HFF-Myc (cell line): ENCODE measurements at regions not wholly inside any gene's neighbourhood (a gene's known extent, or its start where the extent isn't known, plus 50 kb on each side); places are given as distances from the start of the nearest gene placed in this dataset.
A peak's percentile ranks its signal among the peaks of the same experiment; 100 is the strongest.

Experiments used
- DNase-seq: peaks from one replicate; pipeline ENCODE4 v3.0.0-alpha.2; 2011; ENCODE audit warnings: low read depth; ENCODE audit errors: extremely low read depth
- H3K4me3 ChIP-seq: replicated peaks from 2 replicates; pipeline ENCODE4 v1.5.1; 2011; ENCODE audit warnings: low read depth, mild to moderate bottlenecking, control low read depth, low read length
- TF ChIP-seq, protein P1 (sequence below): IDR thresholded peaks from 2 replicates; pipeline ENCODE4 v1.5.1; 2012; ENCODE audit warnings: mild to moderate bottlenecking, low read depth, low read length, control low read depth; ENCODE audit errors: missing control alignments

DNA sequence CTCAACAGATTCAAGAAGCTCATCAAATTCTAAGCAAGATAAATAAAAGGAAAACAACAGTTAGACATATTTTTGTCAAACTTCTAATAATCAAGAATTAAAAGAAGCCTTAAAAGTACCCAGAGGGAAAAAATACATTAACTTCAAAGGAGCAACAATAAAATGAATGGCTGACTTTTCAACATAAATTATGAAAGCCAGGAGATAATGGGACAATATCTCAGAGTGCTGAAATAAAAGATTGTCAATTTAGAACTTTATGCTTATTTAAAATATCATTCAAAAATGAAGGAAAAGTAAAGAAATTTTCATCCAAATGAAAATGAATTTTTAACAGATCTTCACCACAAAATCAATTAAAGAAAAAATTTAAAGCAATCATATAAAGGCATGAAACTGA is 108.5 kb upstream of the IL6 start:
- TF ChIP-seq, protein P1, sequence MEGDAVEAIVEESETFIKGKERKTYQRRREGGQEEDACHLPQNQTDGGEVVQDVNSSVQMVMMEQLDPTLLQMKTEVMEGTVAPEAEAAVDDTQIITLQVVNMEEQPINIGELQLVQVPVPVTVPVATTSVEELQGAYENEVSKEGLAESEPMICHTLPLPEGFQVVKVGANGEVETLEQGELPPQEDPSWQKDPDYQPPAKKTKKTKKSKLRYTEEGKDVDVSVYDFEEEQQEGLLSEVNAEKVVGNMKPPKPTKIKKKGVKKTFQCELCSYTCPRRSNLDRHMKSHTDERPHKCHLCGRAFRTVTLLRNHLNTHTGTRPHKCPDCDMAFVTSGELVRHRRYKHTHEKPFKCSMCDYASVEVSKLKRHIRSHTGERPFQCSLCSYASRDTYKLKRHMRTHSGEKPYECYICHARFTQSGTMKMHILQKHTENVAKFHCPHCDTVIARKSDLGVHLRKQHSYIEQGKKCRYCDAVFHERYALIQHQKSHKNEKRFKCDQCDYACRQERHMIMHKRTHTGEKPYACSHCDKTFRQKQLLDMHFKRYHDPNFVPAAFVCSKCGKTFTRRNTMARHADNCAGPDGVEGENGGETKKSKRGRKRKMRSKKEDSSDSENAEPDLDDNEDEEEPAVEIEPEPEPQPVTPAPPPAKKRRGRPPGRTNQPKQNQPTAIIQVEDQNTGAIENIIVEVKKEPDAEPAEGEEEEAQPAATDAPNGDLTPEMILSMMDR, result no peak
- DNase-seq, result no peak
- H3K4me3 ChIP-seq, result no peak overlapping the region

DNA sequence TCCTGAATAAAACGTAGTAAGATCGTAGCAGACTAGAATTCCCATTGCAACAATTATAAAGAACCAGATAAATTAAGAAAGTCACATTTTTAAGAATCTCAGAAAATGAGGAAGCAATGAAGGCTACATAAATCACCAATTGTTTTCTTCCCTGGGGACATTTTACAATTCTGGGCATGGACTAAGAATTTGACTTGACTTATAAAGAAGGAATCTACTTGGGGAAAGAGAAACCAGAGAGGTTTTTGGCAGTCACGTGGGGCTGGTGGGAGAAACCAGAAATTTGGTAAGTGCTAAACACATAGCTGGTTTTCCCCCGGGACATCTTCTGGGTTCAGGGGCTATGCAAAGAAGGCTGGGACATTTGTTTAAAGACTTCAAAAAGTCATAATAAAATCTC is 109.8 kb upstream of the IL6 start:
- DNase-seq, result no peak
- TF ChIP-seq, protein P1, result no peak
- no peak overlapping the region for H3K4me3 ChIP-seq

DNA sequence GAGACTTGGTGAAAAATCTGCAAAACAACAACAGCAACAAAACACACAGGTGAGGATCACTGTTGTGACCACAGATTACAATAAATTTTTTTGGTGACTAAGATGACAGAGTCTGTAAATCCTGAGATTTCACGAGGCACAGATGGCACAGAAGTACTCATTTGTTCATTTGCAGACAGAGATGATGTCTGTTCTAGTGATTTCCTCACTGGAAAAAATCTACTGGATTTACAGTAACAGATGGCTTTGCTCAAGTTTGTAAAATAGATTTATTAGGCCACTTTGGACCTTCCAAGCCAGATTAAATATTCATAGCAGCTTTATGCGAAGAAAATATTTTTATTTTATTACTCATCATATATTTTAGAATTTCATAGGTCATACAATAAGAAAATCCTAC is 113.5 kb upstream of the IL6 start:
- TF ChIP-seq, protein P1, result no peak
- DNase-seq, result no peak
- no peak overlapping the region for H3K4me3 ChIP-seq

DNA sequence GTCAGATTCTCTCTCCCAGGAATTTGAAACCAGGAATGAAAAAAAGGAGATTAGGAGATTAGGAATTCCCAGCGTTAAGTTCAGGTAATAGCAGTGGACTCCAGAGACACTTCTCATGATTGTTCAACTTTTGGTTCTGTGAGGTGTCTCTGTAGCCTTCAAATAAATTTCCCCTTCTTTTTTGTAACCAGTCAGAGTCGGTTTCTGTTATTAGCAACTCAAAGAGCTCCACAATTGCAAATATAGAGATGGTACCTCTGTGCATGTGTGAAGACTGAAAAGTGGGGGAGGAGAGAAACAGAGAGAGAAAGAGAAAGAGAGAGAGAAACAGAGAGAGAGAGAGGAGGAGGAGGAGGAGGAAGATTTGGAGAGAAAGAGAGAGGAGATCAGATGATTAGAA is 112.8 kb upstream of the STEAP1B start:
- no peak for DNase-seq
- H3K4me3 ChIP-seq, result no peak overlapping the region
- TF ChIP-seq, protein P1, result no peak

DNA sequence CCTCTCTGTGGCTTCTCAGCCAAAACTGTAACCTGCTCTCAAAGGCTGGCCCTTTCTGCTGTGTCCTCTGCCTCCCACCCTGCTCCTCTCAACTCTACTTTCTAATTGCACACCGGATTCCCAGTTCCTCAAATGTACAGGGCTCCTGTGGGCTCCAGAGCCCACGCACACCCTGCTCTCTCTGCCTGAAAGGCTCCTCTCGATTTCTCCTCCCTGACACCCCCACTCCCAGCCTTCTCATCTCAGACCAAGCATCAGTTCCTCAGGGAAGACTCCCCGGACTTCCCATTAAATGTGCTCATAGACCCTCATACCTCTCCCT is 111.7 kb upstream of the STEAP1B start:
- TF ChIP-seq, protein P1, result no peak
- DNase-seq, result no peak

DNA sequence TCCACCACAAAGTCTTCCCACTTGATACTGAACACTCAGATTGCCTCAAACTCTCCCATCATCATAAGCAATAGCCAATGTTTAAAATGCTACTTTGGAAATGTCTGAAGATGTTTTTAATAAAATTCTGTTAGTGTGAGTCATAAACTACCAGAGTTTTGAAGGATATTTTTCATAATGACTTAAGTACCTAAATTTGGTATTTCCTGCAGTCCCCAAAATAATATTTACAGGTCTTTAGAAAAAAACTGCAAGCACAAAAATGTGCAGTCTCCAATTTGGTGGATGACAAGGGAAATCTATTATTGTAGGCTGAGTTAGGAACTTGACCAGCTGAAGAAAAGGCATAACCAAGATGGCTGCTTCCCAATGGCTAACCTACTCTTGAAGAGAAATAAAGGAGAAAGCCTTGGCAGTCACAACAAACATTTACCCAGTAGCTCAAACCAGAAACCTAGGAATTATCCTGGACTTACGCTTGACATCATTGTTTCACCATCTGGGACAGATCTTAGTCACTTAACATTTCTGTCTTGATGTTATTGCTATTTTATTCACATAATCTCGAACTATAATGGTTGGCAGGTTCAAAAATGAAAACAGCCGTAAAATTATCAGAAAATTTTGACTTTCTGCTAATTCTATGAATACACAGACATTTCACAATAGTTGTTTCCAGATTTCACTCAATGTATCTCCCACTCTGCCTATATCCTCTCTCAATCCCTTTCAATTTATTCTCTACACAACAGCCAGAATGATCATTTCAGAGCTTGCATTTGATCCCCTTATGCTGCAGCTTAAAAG is 111.2 kb upstream of the STEAP1B start:
- H3K4me3 ChIP-seq, result no peak overlapping the region
- TF ChIP-seq, protein P1, result no peak
- peak; percentile 15 for DNase-seq

More for the DNA sequence above, 111.7 kb upstream of the STEAP1B start:
- no peak overlapping the region for H3K4me3 ChIP-seq

DNA sequence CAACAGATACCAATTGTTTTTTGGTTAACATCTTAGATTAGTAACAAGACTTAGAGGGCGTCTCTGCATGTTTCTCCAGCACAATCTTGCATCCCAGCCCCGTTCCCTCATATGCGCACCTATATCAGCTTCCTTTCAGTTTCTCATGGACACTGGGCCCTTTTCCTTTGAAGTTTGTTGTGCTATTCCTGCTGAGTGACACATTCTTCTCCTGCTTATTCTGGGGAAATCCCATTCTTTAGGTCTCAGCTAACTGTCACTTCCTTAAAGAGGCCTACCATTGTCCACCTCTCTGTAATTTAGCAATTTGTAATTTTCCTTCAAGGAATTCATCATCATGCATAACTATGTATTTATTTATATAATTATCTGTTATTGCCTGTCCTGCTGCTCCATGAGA is 110.3 kb upstream of the STEAP1B start:
- H3K4me3 ChIP-seq, result no peak overlapping the region
- TF ChIP-seq, protein P1, result no peak
- DNase-seq, result no peak
